IMR-90 (cell line): ENCODE measurements at regions not wholly inside any gene's neighbourhood (a gene's known extent, or its start where the extent isn't known, plus 50 kb on each side); places are given as distances from the start of the nearest gene placed in this dataset.

Experiments used
- RAD21 ChIP-seq: IDR thresholded peaks from 2 replicates; pipeline ENCODE4 v1.6.1; 2012; ENCODE audit warnings: low read length, improper control_type of control experiment
- TF ChIP-seq, protein P1 (sequence below): conservative IDR thresholded peaks from 2 replicates; pipeline ENCODE4 v1.5.1; 2012; ENCODE audit warnings: mild to moderate bottlenecking, low read depth, low read length, improper control_type of control experiment

DNA sequence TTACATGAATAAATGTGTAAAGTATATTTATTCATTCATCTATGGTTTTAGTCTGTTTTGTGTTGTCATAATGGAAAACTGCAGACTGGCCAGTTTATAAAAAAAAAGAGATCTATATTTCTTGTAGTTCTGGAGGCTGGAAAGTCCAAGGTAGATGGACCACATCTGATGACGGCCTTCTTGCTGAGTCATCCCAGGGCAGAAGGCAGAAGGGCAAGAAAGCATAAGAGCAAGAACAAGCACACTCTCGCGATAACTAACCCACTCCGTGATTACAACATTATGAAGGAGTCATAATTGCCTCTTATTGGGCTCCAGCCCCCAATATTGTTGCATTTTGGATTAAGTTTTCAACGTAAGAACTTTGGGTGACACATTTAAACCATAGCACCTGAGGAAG, 180.4 kb upstream of the DAB2 start:
- no peak for TF ChIP-seq RAD21
- TF ChIP-seq, protein P1, sequence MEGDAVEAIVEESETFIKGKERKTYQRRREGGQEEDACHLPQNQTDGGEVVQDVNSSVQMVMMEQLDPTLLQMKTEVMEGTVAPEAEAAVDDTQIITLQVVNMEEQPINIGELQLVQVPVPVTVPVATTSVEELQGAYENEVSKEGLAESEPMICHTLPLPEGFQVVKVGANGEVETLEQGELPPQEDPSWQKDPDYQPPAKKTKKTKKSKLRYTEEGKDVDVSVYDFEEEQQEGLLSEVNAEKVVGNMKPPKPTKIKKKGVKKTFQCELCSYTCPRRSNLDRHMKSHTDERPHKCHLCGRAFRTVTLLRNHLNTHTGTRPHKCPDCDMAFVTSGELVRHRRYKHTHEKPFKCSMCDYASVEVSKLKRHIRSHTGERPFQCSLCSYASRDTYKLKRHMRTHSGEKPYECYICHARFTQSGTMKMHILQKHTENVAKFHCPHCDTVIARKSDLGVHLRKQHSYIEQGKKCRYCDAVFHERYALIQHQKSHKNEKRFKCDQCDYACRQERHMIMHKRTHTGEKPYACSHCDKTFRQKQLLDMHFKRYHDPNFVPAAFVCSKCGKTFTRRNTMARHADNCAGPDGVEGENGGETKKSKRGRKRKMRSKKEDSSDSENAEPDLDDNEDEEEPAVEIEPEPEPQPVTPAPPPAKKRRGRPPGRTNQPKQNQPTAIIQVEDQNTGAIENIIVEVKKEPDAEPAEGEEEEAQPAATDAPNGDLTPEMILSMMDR = no peak
